SK-N-MC (cell line): ENCODE measurements at regions not wholly inside any gene's neighbourhood (a gene's known extent, or its start where the extent isn't known, plus 50 kb on each side); places are given as distances from the start of the nearest gene placed in this dataset.

Experiments
- DNase-seq: peaks from one replicate; pipeline ENCODE4 v3.0.0-alpha.2; 2011; ENCODE audit warnings: low read depth, low spot score
- H3K27ac ChIP-seq: fragments of 200-600 bp; sonication (generic); 2 replicates; pipeline ENCODE4 v1.5.1; 2016; ENCODE audit warnings: mixed run types
- H3K36me3 ChIP-seq: fragments of 200-600 bp; sonication (generic); 2 replicates; pipeline ENCODE4 v1.6.1; 2017; ENCODE audit warnings: antibody characterized with exemption, low read length, mixed read lengths; ENCODE audit not compliant: insufficient read depth
- H3K4me3 ChIP-seq: fragments of 200-600 bp; sonication (generic); 2 replicates; pipeline ENCODE4 v1.5.1; 2016
- H3K9ac ChIP-seq: fragments of 200-600 bp; sonication (generic); 2 replicates; pipeline ENCODE4 v1.8.0; 2017; ENCODE audit warnings: mixed run types, mixed read lengths; ENCODE audit not compliant: insufficient read length
- H3K9me3 ChIP-seq: fragments of 200-600 bp; sonication (generic); 2 replicates; pipeline ENCODE4 v1.6.1; 2017; ENCODE audit warnings: low read depth, mild to moderate bottlenecking, antibody characterized with exemption, low read length, moderate library complexity, mixed read lengths
- EZH2 ChIP-seq: fragments of 200-600 bp; sonication (generic); IDR thresholded peaks from one replicate; pipeline ENCODE4 v1.6.1; 2017; ENCODE audit warnings: antibody characterized with exemption
- FOXP2 ChIP-seq: optimal IDR thresholded peaks from 2 replicates; pipeline ENCODE3; 2011; ENCODE audit warnings: mild to moderate bottlenecking, moderate library complexity; ENCODE audit not compliant: insufficient read depth; ENCODE audit errors: extremely low read length, control extremely low read depth
- POLR2AphosphoS5 ChIP-seq: IDR thresholded peaks from 2 replicates; pipeline ENCODE4 v1.6.1; 2012; ENCODE audit warnings: mild to moderate bottlenecking, low read depth, low read length, borderline replicate concordance

- Histone ChIP-seq H3K4me3 (no peak overlapping the region), H3K36me3 (no peaks in the 10 kb centered on the region), H3K9ac (no peak overlapping the region), H3K9me3 (no peaks in the 10 kb centered on the region), H3K27ac (no peak overlapping the region)
- DNase-seq = no peak
- no peak for TF ChIP-seq POLR2AphosphoS5
- TF ChIP-seq FOXP2 = no peak
- no peak for TF ChIP-seq EZH2
These were observed 177.6 kb downstream of the STK31 start for GRCh38 chr7:23887660-23888059.

GRCh38 chr7:23888958-23889357 lies 178.9 kb downstream of the STK31 start:
- no peaks in the 10 kb centered on the region for H3K9me3 ChIP-seq

GRCh38 chr7:23889566-23889965 lies 179.5 kb downstream of the STK31 start:
- Histone ChIP-seq H3K27ac (no peak overlapping the region), H3K4me3 (no peak overlapping the region), H3K9ac (no peak overlapping the region), H3K9me3 (no peaks in the 10 kb centered on the region), H3K36me3 (no peaks in the 10 kb centered on the region)
- no peak for DNase-seq
- TF ChIP-seq FOXP2 (no peak), EZH2 (no peak), POLR2AphosphoS5 (no peak)

More at GRCh38 chr7:23888958-23889357, 178.9 kb downstream of the STK31 start:
- TF ChIP-seq FOXP2 = no peak
- TF ChIP-seq POLR2AphosphoS5 = no peak
- TF ChIP-seq EZH2 = no peak
- no peak overlapping the region for H3K4me3 ChIP-seq
- no peaks in the 10 kb centered on the region for H3K36me3 ChIP-seq
- no peak for DNase-seq
- no peak overlapping the region for H3K9ac ChIP-seq
- H3K27ac ChIP-seq = peak overlapping the region; percentile 53

DNA sequence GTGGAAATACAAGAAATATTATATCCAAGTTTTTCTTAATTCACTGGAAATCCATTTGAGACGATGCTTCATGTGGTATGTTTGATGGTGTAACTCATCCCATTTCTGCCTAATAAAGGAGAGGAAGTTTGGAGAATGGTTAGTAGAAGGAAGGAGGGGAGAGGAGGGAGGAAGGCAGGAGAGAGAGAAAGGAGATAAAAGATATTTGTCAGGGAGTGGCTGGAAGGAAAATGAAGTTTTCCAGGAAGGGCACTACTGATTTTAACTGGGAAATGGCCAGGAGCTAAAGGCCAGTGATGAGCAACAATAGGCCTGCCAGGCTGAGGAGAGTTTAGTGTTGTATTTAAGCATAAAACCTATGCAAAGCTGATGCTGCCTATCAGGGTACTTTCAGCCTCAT lies 182.0 kb downstream of the STK31 start:
- no peaks in the 10 kb centered on the region for H3K9me3 ChIP-seq
- TF ChIP-seq FOXP2 (no peak), EZH2 (no peak), POLR2AphosphoS5 (no peak)
- H3K4me3 ChIP-seq = no peak overlapping the region
- H3K27ac ChIP-seq = no peak overlapping the region
- no peak for DNase-seq
- H3K36me3 ChIP-seq = no peaks in the 10 kb centered on the region
- H3K9ac ChIP-seq = no peak overlapping the region

- H3K4me3 ChIP-seq = no peak overlapping the region
- DNase-seq = no peak
These were observed 183.3 kb downstream of the STK31 start for GRCh38 chr7:23893176-23893941.

GRCh38 chr7:23893942-23894891 lies 184.2 kb downstream of the STK31 start:
- DNase-seq = no peak
- Histone ChIP-seq H3K9ac (peak overlapping the region; percentile 11), H3K27ac (peak overlapping the region; percentile 82; the same call in 1 of the 2 replicates), H3K36me3 (no peaks in the 10 kb centered on the region), H3K9me3 (no peaks in the 10 kb centered on the region), H3K4me3 (no peak overlapping the region)
- no peak for TF ChIP-seq POLR2AphosphoS5
- no peak for TF ChIP-seq FOXP2
- TF ChIP-seq EZH2 = no peak

More at GRCh38 chr7:23893176-23893941, 183.3 kb downstream of the STK31 start:
- TF ChIP-seq FOXP2 = no peak
- TF ChIP-seq EZH2 = no peak
- TF ChIP-seq POLR2AphosphoS5 = no peak
- Histone ChIP-seq H3K9me3 (no peaks in the 10 kb centered on the region), H3K9ac (peak overlapping the region; percentile 11), H3K27ac (0 out of 2 replicates have a peak overlapping the region, but pooled peaks have one; percentile 8), H3K36me3 (no peaks in the 10 kb centered on the region)

GRCh38 chr7:23894892-23895569 lies 185.0 kb downstream of the STK31 start:
- Histone ChIP-seq H3K36me3 (no peaks in the 10 kb centered on the region), H3K9ac (peak overlapping the region; percentile 8), H3K4me3 (peak overlapping the region; percentile 44; the same call in 1 of the 2 replicates), H3K27ac (peak overlapping the region; percentile 82), H3K9me3 (no peaks in the 10 kb centered on the region)
- no peak for DNase-seq
- no peak for TF ChIP-seq EZH2

- DNase-seq = no peak
- no peaks in the 10 kb centered on the region for H3K9me3 ChIP-seq
- H3K27ac ChIP-seq = peak overlapping the region; percentile 82
- no peaks in the 10 kb centered on the region for H3K36me3 ChIP-seq
- TF ChIP-seq EZH2 (no peak), POLR2AphosphoS5 (0 out of 2 replicates have a peak, but pooled peaks have one; percentile 17)
- peak overlapping the region; percentile 44 for H3K4me3 ChIP-seq
- peak overlapping the region; percentile 8 for H3K9ac ChIP-seq
These were observed 185.7 kb downstream of the STK31 start for GRCh38 chr7:23895666-23896096.
